Adrenal gland (tissue), 9 donors: ENCODE measurements at regions not wholly inside any gene's neighbourhood (a gene's known extent, or its start where the extent isn't known, plus 50 kb on each side); places are given as distances from the start of the nearest gene placed in this dataset.
"Not testable (repeated sequence)": the region's sequence is repeated elsewhere in the genome, so short reads cannot be mapped to it uniquely, and the experiment has no call there.

ENCODE experiments used
- DNase-seq, 7 donors: peaks; one replicate each; pipeline ENCODE4 v3.0.0-alpha.2; 2019 to 2020
- H3K27ac ChIP-seq, 5 donors: fragments of 200-600 bp; sonication (generic) in 4 of 5; 1 replicate in 3 of 5; 2 replicates in 2 of 5; pipeline versions ENCODE4 v1.5.1 to v1.8.0; 2016 to 2020; ENCODE audit warnings: mild to moderate bottlenecking in 1 of 5
- H3K27me3 ChIP-seq: fragments of 200-600 bp; 2 replicates; pipeline ENCODE4 v1.8.0; 2021
- H3K36me3 ChIP-seq, 2 donors: fragments of 200-600 bp; replicated peaks in 1 of 2; 1 replicate in 1 of 2; 2 replicates in 1 of 2; pipeline versions ENCODE4 v1.5.1 to v1.8.0; 2018 to 2022
- H3K4me1 ChIP-seq, 2 donors: fragments of 200-600 bp; replicated peaks in 1 of 2; 1 replicate in 1 of 2; 2 replicates in 1 of 2; pipeline versions ENCODE4 v1.5.1 to v1.8.0; 2018 to 2021
- H3K4me3 ChIP-seq, 4 donors: fragments of 200-600 bp; sonication (generic) in 3 of 4; one replicate each; pipeline ENCODE4 v1.5.1; 2016 to 2018
- H3K9me3 ChIP-seq, 3 donors: fragments of 200-600 bp; sonication (generic) in 1 of 3; replicated peaks in 1 of 3; 1 replicate in 2 of 3; 2 replicates in 1 of 3; pipeline versions ENCODE4 v1.5.1 to v1.8.0; 2016 to 2021
- POLR2A ChIP-seq, 2 donors: fragments of 450-650 bp; IDR thresholded peaks; one replicate each; pipeline ENCODE4 v1.6.1; 2017; ENCODE audit warnings: antibody characterized with exemption in 2 of 2, mild to moderate bottlenecking in 2 of 2, moderate library complexity in 1 of 2
- WGBS, 4 donors: extraction: QIAGEN DNeasy Blood & Tissue Kit in 2 of 4; methylation state at CpG; one replicate each; pipeline versions ENCODE4 v1.1.5 to v1.1.7; 2013 to 2017; 5-methylcytosine and 5-hydroxymethylcytosine counted together
- intact Hi-C, 2 donors: fragments of 100-400 bp; cut with DNase I; formaldehyde crosslinking; loops; one replicate each; pipeline versions ENCODE4 v1.14.1 to v1.15.0; 2022 to 2023
- TF ChIP-seq, protein P1 (sequence below), 6 experiments: fragments of 450-650 bp in 4 of 6; fragments of 200-600 bp in 2 of 6; sonication (generic) in 1 of 6; IDR thresholded peaks; 1 replicate in 5 of 6; 2 replicates in 1 of 6; pipeline versions ENCODE4 v1.5.1 to v1.8.0; 2016 to 2021; ENCODE audit warnings: antibody characterized with exemption in 6 of 6, mild to moderate bottlenecking in 2 of 6, moderate library complexity in 1 of 6
- donor health status: healthy with polysubstance abuse.
- donor health status: Bipolar disorder and iron deficiency.
- donor health status: DM: yes; HTN: yes; CAD: no.
- donor health status: DM: no; HTN: no; CAD: no.
- donor health status: DM: no; HTN: no; CAD: no.

DNA sequence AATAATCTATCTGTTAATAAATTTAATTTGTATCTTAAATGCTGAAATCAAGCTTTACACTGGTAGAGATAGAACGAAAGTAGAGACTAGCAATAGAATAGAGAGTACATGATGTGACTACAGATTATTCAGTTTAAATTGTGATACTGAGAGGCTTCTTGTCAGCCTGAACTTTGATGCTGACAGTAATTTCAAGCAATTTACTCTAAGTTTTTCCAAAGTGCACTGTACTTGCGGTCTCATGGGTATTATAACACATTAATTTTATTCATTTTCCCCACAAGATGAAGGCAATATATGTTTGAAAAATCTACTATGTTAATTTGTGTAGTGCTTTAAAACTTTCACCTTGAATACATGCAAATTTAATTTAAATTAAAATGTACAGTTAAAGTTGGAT, 914.0 kb upstream of the FBXO33 start:
- Histone ChIP-seq H3K27me3 (no peaks in the 10 kb centered on the region), H3K9me3 (no peaks in the 10 kb centered on the region), H3K4me3 (no peak overlapping the region), H3K36me3 (no peaks in the 10 kb centered on the region), H3K4me1 (no peaks in the 10 kb centered on the region), H3K27ac (no peak overlapping the region)
- 82 to 88% (median 84%) methylated on average over 2 of the region's 2 CpGs for WGBS, 4 donors
- TF ChIP-seq, protein P1, sequence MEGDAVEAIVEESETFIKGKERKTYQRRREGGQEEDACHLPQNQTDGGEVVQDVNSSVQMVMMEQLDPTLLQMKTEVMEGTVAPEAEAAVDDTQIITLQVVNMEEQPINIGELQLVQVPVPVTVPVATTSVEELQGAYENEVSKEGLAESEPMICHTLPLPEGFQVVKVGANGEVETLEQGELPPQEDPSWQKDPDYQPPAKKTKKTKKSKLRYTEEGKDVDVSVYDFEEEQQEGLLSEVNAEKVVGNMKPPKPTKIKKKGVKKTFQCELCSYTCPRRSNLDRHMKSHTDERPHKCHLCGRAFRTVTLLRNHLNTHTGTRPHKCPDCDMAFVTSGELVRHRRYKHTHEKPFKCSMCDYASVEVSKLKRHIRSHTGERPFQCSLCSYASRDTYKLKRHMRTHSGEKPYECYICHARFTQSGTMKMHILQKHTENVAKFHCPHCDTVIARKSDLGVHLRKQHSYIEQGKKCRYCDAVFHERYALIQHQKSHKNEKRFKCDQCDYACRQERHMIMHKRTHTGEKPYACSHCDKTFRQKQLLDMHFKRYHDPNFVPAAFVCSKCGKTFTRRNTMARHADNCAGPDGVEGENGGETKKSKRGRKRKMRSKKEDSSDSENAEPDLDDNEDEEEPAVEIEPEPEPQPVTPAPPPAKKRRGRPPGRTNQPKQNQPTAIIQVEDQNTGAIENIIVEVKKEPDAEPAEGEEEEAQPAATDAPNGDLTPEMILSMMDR (IDR thresholded peaks at IDR 0.05), result no peak
- TF ChIP-seq POLR2A (IDR thresholded peaks at IDR 0.05), result no peak
- intact Hi-C loops, result no loop called here
- no peak for DNase-seq

- WGBS, 4 donors, result 56 to 58% (median 57%) methylated on average over 1 of the region's 1 CpG
- no peaks in the 10 kb centered on the region for H3K4me1 ChIP-seq
- no peak for DNase-seq
- no peak for TF ChIP-seq POLR2A (IDR thresholded peaks at IDR 0.05)
- TF ChIP-seq, protein P1 (IDR thresholded peaks at IDR 0.05), result no peak
- no peak overlapping the region for H3K4me3 ChIP-seq
- H3K9me3 ChIP-seq, result no peaks in the 10 kb centered on the region
- H3K27ac ChIP-seq, result no peak overlapping the region
- no peaks in the 10 kb centered on the region for H3K27me3 ChIP-seq
- H3K36me3 ChIP-seq, result no peaks in the 10 kb centered on the region
- intact Hi-C loops, result no loop called here
Measured at GRCh38 chr14:40345334-40345733, 913.1 kb upstream of the FBXO33 start.

DNA sequence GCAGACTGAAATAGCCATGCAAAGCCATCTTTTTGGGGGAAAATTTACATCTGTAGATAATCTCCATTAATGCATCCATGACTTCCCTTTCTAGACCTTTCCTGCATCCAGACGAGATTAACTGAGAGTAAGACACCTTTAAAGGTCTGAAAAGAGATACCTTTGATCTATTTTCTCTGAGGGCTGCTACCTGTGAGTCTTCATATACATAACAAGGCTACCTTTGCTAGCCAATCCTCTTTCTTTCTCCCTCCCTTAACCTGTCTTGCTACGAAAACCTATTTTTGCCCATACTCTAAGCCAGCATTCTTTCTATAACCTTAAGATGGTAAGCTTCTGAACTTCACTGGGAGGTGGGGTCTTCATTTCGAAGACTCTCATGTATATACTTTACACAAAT, 908.5 kb upstream of the FBXO33 start:
- 60 to 69% (median 62%) methylated on average over 3 of the region's 3 CpGs for WGBS, 4 donors
- H3K4me3 ChIP-seq, result no peak overlapping the region
- intact Hi-C loops, result no loop called here

GRCh38 chr14:40336846-40337245, 904.6 kb upstream of the FBXO33 start:
- H3K9me3 ChIP-seq, result no peaks in the 10 kb centered on the region
- no peak for DNase-seq
- H3K36me3 ChIP-seq, result no peaks in the 10 kb centered on the region
- no peak overlapping the region for H3K27ac ChIP-seq
- H3K4me1 ChIP-seq, result no peaks in the 10 kb centered on the region
- no peaks in the 10 kb centered on the region for H3K27me3 ChIP-seq
- H3K4me3 ChIP-seq, result no peak overlapping the region
- 46 to 51% (median 48%) methylated on average over 2 of the region's 2 CpGs for WGBS, 4 donors
- no peak for TF ChIP-seq POLR2A (IDR thresholded peaks at IDR 0.05)
- TF ChIP-seq, protein P1 (IDR thresholded peaks at IDR 0.05), result no peak
- intact Hi-C loops, result no loop called here

More for the DNA sequence above, 908.5 kb upstream of the FBXO33 start:
- H3K27ac ChIP-seq, result no peak overlapping the region
- TF ChIP-seq POLR2A (IDR thresholded peaks at IDR 0.05), result no peak
- TF ChIP-seq, protein P1 (IDR thresholded peaks at IDR 0.05), result no peak
- H3K27me3 ChIP-seq, result no peaks in the 10 kb centered on the region
- no peaks in the 10 kb centered on the region for H3K36me3 ChIP-seq
- H3K4me1 ChIP-seq, result no peaks in the 10 kb centered on the region
- DNase-seq, result no peak
- H3K9me3 ChIP-seq, result no peaks in the 10 kb centered on the region

DNA sequence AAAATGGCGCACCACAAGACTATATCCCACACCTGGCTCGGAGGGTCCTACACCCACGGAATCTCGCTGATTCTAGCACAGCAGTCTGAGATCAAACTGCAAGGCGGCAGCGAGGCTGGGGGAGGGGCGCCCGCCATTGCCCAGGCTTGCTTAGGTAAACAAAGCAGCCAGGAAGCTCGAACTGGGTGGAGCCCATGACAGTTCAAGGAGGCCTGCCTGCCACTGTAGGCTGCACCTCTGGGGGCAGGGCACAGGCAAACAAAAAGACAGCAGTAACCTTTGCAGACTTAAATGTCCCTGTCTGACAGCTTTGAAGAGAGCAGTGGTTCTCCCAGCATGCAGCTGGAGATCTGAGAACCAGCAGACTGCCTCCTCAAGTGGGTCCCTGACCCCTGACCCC, 894.3 kb upstream of the FBXO33 start:
- intact Hi-C loops, result not testable (repeated sequence)
- 76 to 89% (median 81%) methylated on average over 5 to 9 of the region's 9 CpGs for WGBS, 4 donors

More for the DNA sequence above, 894.3 kb upstream of the FBXO33 start:
- not testable (repeated sequence) for H3K36me3 ChIP-seq, H3K4me1 ChIP-seq, H3K9me3 ChIP-seq, H3K27me3 ChIP-seq, H3K27ac ChIP-seq, DNase-seq, H3K4me3 ChIP-seq
